Upper lobe of left lung (tissue), 4 donors: ENCODE measurements at regions not wholly inside any gene's neighbourhood (a gene's known extent, or its start where the extent isn't known, plus 50 kb on each side); places are given as distances from the start of the nearest gene placed in this dataset.

Source experiments
- CTCF ChIP-seq, 6 experiments: fragments of 450-650 bp in 4 of 6; fragments of 200-600 bp in 2 of 6; sonication (generic) in 2 of 6; IDR thresholded peaks; one replicate each; pipeline ENCODE4 v1.5.1; 2016 to 2019; ENCODE audit warnings: antibody characterized with exemption in 6 of 6
- POLR2A ChIP-seq, 4 donors: fragments of 450-650 bp; IDR thresholded peaks; one replicate each; pipeline ENCODE4 v1.5.1; 2016 to 2017; ENCODE audit warnings: antibody characterized with exemption in 4 of 4, mild to moderate bottlenecking in 2 of 4

- TF ChIP-seq CTCF (IDR thresholded peaks at IDR 0.05) (no peak), POLR2A (IDR thresholded peaks at IDR 0.05) (no peak)
These were observed 184.9 kb upstream of the WDR11 start for GRCh38 chr10:120666308-120666707.
